ENCODE measurements at regions not wholly inside any gene's neighbourhood (a gene's known extent, or its start where the extent isn't known, plus 50 kb on each side); places are given as distances from the start of the nearest gene placed in this dataset.

DNA sequence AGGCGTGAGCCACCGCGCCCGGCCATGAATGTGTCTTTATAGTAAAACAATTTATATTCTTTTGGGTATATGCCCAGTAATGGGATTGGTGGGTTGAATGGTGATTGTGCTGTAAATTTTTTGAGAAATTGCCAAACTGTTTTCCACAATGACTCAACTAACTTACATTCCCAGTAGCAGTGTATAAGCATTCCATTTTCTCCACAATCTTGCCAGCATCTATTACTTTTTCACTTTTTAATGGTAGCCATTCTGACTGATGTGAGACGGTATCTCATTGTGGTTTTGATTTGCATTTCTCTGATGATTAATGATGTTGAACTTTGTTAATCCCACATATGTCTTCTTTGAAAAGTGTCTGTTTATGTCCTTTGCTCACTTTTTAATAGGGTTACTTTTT is 1187.9 kb downstream of the XPNPEP1 start:
- Mint-ChIP-seq H3K27ac (no peak overlapping the region), H3K9me3 (ENCODE audit: low read depth) (peaks cover 15% of the 10 kb centered on the region), H3K27me3 (no peaks in the 10 kb centered on the region), H3K36me3 (no peaks in the 10 kb centered on the region), H3K4me3 (no peak overlapping the region), H3K4me1 (no peaks in the 10 kb centered on the region)
- ATAC-seq, result no peak
- no peak for DNase-seq
- CTCF ChIA-PET, result no interaction called here

DNA sequence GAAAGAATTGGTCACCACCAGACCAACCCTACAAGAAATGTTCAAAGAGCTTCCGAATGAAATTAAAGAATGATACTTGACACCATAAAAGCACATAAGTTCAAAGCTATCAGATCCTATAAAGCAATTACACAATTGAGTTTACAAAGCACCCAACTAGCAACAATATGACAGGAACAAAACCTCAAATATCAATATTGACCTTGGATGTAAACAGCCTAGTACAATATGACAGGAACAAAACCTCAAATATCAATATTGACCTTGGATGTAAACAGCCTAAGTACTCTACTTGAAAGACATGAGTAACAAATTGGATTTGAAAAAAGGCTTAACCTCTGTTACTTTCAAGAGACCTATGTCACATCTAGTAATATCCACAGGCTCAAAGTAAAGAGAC is 1201.4 kb downstream of the XPNPEP1 start:
- H3K4me1 Mint-ChIP-seq, result no peaks in the 10 kb centered on the region
- H3K4me3 Mint-ChIP-seq, result no peak overlapping the region
- no peaks in the 10 kb centered on the region for H3K27me3 Mint-ChIP-seq
- DNase-seq, result no peak
- CTCF ChIA-PET, result no interaction called here
- no peak for ATAC-seq
- H3K27ac Mint-ChIP-seq, result no peak overlapping the region
- peaks cover 10% of the 10 kb centered on the region for H3K9me3 Mint-ChIP-seq (ENCODE audit: low read depth)
- H3K36me3 Mint-ChIP-seq, result no peaks in the 10 kb centered on the region

DNA sequence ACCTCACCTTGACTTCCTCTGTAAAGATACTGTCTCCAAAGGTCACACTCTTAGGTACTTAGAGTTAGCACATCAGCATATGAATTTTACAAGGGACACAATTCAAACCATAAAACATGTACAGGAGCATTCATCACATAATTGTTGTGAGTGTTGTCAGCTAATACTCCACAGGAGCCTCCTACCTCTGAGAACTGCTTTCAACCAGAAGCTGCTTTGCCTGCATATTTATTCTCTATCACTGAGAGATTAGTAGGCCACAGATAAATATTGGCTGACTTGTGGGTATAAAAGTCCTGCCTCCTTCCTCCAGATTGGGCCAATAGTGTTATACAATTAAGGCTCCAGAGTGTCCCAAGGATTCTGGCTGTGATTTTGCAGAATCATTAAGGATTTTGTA is 1207.0 kb downstream of the XPNPEP1 start:
- DNase-seq (no peak), ATAC-seq (no peak)
- Mint-ChIP-seq H3K36me3 (no peaks in the 10 kb centered on the region), H3K4me1 (no peaks in the 10 kb centered on the region), H3K9me3 (ENCODE audit: low read depth) (peaks cover 15% of the 10 kb centered on the region), H3K4me3 (no peak overlapping the region), H3K27me3 (no peaks in the 10 kb centered on the region), H3K27ac (no peak overlapping the region)
- CTCF ChIA-PET, result no interaction called here

DNA sequence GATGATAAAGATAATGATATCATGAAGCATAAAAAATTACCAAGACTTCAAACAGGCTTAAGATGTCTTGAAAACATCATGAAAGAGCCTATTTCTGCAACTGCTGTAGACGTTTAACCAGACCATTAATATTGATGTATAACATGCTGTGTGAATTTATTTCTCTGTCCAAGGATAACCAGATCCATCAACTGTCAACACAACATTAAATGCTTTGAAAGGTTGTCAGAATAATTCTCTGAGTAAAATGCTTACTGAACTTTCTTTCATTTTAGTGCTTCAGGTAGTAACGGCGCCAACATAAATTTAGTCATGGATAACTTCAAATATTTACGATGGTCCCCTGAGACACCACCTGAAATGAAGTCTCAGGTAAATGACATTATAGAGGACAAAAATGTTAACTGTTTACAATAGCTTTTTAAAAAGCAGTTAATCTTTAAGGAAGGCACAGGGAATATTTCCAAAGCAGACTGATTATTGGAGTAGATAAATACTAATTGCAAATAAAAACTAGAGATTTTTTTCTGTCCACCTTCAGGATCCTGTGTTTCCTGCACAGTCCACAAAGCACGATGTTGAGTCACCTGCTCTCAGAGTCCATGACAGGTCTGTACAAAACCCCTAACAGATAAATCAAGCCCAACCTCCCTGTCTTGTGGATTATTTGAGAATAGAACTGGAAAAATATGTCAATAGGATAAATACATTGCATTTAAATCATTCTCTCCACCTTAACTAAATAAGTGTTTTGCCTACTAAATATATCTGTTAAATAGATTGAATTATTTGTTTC is 1213.2 kb downstream of the XPNPEP1 start:
- Mint-ChIP-seq H3K27ac (no peak overlapping the region), H3K36me3 (no peaks in the 10 kb centered on the region), H3K4me3 (no peak overlapping the region), H3K9me3 (ENCODE audit: low read depth) (peaks cover 11% of the 10 kb centered on the region), H3K27me3 (no peaks in the 10 kb centered on the region), H3K4me1 (no peaks in the 10 kb centered on the region)
- no peak for ATAC-seq
- CTCF ChIA-PET, result no interaction called here
- no peak for DNase-seq

DNA sequence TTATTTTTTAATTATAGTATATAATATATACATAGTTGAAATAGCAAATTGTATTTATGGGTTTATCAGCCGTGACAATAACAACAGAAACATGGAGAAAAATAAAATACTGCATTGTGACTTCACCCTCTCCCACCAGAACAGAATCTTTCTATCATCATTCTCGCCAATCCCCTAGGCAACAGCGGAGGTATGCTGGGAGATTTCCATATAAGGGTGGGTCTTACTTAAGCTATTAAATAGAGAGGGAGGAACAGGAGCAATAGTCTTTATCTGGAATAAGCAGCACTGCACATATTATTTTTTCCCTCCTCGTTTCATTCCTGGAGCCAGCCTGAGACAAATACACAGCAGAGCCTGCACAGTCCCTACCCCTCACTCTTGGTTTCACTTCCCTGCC is 1214.9 kb downstream of the XPNPEP1 start:
- DNase-seq (no peak), ATAC-seq (no peak)
- peaks cover 10% of the 10 kb centered on the region for H3K9me3 Mint-ChIP-seq (ENCODE audit: low read depth)
- H3K27me3 Mint-ChIP-seq, result no peaks in the 10 kb centered on the region
- H3K27ac Mint-ChIP-seq, result no peak overlapping the region
- CTCF ChIA-PET, result no interaction called here
- H3K36me3 Mint-ChIP-seq, result no peaks in the 10 kb centered on the region
- no peak overlapping the region for H3K4me3 Mint-ChIP-seq
- H3K4me1 Mint-ChIP-seq, result no peaks in the 10 kb centered on the region

DNA sequence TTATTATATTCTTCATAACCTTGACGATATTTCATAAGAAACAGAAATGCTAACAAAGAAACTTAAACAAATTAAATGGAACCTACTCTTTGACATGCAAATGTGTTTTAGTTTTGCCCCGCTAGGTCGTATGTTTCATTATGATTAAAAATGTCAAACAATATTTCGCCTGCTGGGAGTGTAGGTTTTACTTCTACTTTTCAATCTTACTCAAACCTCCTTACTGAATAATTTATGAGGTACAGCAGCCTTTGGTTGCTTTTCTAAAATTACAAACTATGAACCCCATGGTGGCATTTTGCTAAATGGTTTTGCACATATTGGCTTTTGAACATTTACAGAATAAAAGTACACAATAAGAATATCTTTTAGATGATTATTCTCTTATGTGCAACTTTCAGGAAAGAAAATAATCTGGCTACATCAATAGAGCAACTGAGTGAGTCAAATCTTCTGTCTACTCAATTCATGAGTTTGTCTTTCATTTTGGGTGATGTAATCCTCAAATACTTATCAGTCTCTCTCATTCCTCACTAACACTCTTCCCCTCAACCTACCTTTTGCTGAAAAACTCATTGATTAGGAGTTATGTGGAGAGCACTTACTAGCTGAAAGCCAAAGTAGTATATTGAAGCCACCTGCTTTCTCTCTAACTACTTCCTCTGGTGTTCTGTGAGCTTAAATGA is 1226.4 kb downstream of the XPNPEP1 start:
- Mint-ChIP-seq H3K4me1 (no peaks in the 10 kb centered on the region), H3K27ac (no peak overlapping the region), H3K4me3 (no peak overlapping the region), H3K36me3 (no peaks in the 10 kb centered on the region), H3K27me3 (no peaks in the 10 kb centered on the region), H3K9me3 (ENCODE audit: low read depth) (peaks cover 4% of the 10 kb centered on the region)
- no peak for DNase-seq
- no peak for ATAC-seq
- CTCF ChIA-PET, result no interaction called here

DNA sequence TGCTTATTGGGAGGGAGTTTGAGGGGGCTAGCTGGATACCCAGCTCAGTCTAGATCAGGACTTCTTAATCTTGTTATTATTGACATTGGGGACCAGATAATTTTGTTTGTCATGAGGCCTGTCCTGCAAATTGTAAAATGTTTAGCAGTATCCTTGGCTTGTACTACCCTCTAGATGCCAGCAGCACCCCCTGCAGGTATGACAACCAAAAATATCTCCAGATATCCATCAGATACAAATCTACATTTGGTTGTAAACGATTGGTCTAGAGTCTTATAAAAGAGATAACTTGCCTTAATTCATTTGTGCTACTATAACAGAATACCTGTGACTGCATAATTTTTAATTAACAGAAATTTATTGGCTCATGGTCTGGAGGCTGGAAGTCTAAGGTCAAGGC is 1232.2 kb downstream of the XPNPEP1 start:
- H3K9me3 Mint-ChIP-seq (ENCODE audit: low read depth), result peaks cover 7% of the 10 kb centered on the region
- no peaks in the 10 kb centered on the region for H3K27me3 Mint-ChIP-seq
- CTCF ChIA-PET, result no interaction called here
- H3K4me3 Mint-ChIP-seq, result no peak overlapping the region
- ATAC-seq (no peak), DNase-seq (no peak)
- H3K4me1 Mint-ChIP-seq, result no peaks in the 10 kb centered on the region
- no peak overlapping the region for H3K27ac Mint-ChIP-seq
- H3K36me3 Mint-ChIP-seq, result no peaks in the 10 kb centered on the region

DNA sequence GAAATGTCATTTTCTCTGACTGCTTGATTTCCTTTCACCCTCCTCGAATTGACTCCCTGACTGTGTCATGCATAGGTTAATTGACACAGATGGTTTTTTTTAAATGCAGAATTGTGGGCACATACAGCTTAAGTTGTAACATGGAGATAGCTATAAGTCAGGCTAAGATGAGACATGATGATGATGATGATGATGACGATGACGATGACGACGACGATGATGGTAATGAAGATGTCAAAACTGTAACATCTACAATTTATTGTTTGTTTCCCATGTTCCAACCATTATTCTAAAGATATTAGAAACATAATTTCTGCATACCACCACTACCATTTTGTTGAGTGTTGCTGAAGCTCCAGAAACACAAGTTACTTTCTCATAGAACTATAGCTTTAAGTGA is 1232.8 kb downstream of the XPNPEP1 start:
- H3K4me1 Mint-ChIP-seq, result no peaks in the 10 kb centered on the region
- no peak overlapping the region for H3K4me3 Mint-ChIP-seq
- peaks cover 7% of the 10 kb centered on the region for H3K9me3 Mint-ChIP-seq (ENCODE audit: low read depth)
- H3K36me3 Mint-ChIP-seq, result no peaks in the 10 kb centered on the region
- no peaks in the 10 kb centered on the region for H3K27me3 Mint-ChIP-seq
- H3K27ac Mint-ChIP-seq, result no peak overlapping the region
- DNase-seq, result no peak
- no peak for ATAC-seq
- CTCF ChIA-PET, result no interaction called here

DNA sequence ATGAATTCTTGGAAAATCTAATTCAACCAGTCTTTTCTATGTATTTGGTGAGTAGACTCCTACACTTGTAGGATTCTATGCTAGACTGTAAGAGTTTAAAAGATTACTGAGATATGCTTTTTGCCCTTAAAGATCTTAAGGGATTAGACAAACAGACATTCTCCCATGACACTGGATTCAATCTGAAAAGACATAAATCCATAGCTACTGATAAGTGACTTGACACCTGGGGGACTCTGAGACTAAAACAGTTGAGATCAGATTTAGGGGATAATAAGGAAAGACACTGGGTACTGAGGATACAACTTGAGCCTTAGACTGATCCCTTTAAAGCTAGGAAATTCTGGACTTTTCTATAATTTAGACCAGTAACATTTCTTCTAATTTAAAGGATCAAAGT is 1233.4 kb downstream of the XPNPEP1 start:
- no peaks in the 10 kb centered on the region for H3K4me1 Mint-ChIP-seq
- H3K27ac Mint-ChIP-seq, result no peak overlapping the region
- peaks cover 3% of the 10 kb centered on the region for H3K9me3 Mint-ChIP-seq (ENCODE audit: low read depth)
- CTCF ChIA-PET, result no interaction called here
- H3K36me3 Mint-ChIP-seq, result no peaks in the 10 kb centered on the region
- no peaks in the 10 kb centered on the region for H3K27me3 Mint-ChIP-seq
- no peak overlapping the region for H3K4me3 Mint-ChIP-seq
- DNase-seq (no peak), ATAC-seq (no peak)

DNA sequence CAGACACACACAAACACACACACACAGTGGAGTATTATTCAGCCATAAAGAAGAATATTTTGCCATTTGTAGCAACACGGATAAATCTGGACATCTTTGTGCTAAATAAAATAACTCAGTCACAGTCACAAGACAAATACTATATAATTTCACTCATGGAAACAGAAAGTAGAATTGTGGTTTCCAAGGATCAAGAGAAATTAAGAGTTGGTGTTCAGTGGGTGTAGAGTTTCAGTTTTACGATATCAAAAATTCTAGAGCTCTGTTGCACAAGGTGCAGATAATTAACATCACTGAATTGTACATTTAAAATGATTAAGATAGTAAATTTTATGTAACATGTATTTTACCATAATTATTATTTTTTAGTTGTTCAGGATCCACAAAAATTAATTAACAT is 1235.0 kb downstream of the XPNPEP1 start:
- H3K27ac Mint-ChIP-seq, result no peak overlapping the region
- no peak for ATAC-seq
- H3K4me3 Mint-ChIP-seq, result no peak overlapping the region
- H3K36me3 Mint-ChIP-seq, result no peaks in the 10 kb centered on the region
- no peak for DNase-seq
- CTCF ChIA-PET, result no interaction called here
- H3K9me3 Mint-ChIP-seq (ENCODE audit: low read depth), result peaks cover 3% of the 10 kb centered on the region
- no peaks in the 10 kb centered on the region for H3K27me3 Mint-ChIP-seq
- H3K4me1 Mint-ChIP-seq, result no peaks in the 10 kb centered on the region

DNA sequence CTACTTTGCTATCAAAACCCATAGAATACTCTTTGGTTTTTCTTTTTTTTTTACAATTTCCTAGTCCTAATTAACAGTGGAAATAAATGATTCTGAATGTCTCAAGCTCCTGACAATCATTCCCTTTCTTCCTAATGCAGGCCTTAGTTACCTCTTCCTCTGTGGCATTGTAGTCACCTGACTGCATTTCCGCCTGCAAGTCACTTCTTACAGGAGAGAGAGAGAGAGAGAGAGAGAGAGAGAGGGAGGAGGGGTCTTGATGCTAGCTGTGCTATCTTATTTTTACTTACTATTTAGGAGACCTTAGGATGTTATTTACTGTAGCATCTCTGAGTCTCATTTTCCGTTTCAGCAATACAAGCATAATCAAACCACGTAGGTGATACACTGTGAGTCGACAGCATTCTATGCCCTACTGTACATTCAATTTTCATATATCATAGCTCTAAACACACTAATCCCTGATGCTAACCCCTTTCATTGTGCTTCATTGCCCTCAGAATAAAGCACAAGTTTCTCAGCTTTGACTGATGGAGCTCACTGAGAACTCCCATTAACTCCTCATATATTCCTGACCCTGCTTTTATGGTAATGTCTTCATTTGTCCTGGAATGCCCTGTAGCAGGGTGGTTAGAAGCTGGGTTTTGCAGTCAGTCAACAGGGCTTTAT is 1237.3 kb downstream of the XPNPEP1 start:
- Mint-ChIP-seq H3K27ac (no peak overlapping the region), H3K27me3 (no peaks in the 10 kb centered on the region), H3K9me3 (ENCODE audit: low read depth) (peaks cover 8% of the 10 kb centered on the region), H3K4me1 (no peaks in the 10 kb centered on the region), H3K36me3 (no peaks in the 10 kb centered on the region), H3K4me3 (no peak overlapping the region)
- ATAC-seq (no peak), DNase-seq (no peak)
- CTCF ChIA-PET, result no interaction called here

DNA sequence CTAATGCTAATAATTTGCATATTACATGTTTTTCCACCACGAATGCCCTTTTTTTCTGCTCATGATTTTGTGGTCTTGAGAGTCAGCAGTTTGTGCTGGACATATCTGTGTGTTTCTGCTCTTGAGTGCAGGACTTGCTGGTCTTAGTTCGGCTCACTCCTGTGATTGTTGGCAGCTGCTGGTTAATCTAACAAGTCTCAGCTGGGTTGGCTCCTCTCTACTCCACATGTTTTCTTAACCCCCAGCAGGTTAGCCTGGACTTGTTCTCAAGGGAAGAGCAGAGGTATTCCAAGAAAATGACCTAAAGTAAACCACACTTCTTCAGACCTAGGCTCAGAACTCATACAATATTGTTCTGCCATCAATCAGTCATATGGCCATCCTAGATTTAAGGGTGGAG is 1238.9 kb downstream of the XPNPEP1 start:
- CTCF ChIA-PET, result no interaction called here
- H3K36me3 Mint-ChIP-seq, result no peaks in the 10 kb centered on the region
- no peak overlapping the region for H3K27ac Mint-ChIP-seq
- ATAC-seq (no peak), DNase-seq (no peak)
- no peaks in the 10 kb centered on the region for H3K4me1 Mint-ChIP-seq
- H3K27me3 Mint-ChIP-seq, result no peaks in the 10 kb centered on the region
- H3K9me3 Mint-ChIP-seq (ENCODE audit: low read depth), result peaks cover 8% of the 10 kb centered on the region
- no peak overlapping the region for H3K4me3 Mint-ChIP-seq

DNA sequence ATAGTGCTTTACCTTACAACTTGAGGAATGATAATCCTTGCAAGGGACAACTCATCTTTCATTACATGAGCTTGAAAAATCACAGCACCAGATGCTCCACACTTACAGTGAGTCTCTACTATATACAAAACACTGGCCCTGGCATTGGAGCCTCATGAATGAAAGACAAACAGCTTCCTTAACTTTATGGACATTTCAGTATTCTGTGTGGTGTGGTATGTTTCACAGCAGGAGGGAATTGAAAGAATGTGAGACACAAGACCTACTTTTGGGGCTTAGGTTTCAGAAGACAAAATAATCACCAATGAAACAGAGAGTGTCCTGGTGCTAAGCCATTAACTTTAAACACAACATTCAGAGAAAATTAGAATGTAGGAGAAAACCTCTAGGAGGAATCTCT is 1249.6 kb downstream of the XPNPEP1 start:
- CTCF ChIA-PET, result no interaction called here
- ATAC-seq, result no peak
- DNase-seq, result no peak
- no peaks in the 10 kb centered on the region for H3K27me3 Mint-ChIP-seq
- peaks cover 4% of the 10 kb centered on the region for H3K9me3 Mint-ChIP-seq (ENCODE audit: low read depth)
- no peaks in the 10 kb centered on the region for H3K36me3 Mint-ChIP-seq
- H3K27ac Mint-ChIP-seq, result no peak overlapping the region
- H3K4me3 Mint-ChIP-seq, result no peak overlapping the region
- H3K4me1 Mint-ChIP-seq, result no peaks in the 10 kb centered on the region

DNA sequence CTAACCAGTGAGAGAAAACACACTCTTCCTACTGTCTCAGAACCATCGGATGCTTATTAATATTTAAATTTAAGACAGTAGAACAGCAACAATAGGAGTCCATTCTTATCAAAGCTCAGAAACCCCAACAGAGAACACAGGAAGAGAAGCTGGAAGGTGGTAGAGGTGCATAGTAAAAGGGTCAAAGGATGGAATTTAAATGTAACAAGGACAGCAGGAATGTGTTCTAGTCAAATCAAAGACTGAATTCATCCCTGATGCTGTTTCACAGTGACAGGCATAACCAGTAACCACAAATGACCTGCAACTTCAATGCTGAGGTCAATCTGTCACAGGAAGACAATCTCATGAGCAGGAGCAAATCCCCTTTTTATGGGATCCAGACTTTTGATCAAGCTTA is 1259.7 kb downstream of the XPNPEP1 start:
- Mint-ChIP-seq H3K4me1 (no peaks in the 10 kb centered on the region), H3K27ac (no peak overlapping the region), H3K36me3 (no peaks in the 10 kb centered on the region), H3K4me3 (no peak overlapping the region), H3K27me3 (no peaks in the 10 kb centered on the region), H3K9me3 (ENCODE audit: low read depth) (peaks cover 3% of the 10 kb centered on the region)
- DNase-seq (no peak), ATAC-seq (no peak)
- CTCF ChIA-PET, result no interaction called here

All from activated CD8-positive, alpha-beta memory T cell treated with anti-CD3 and anti-CD28 coated beads, Interleukin-2, amount 10 ng/mL, durations not matched to agents 7 days and 5 days (primary cell).